ENCODE measurements at regions not wholly inside any gene's neighbourhood (a gene's known extent, or its start where the extent isn't known, plus 50 kb on each side); places are given as distances from the start of the nearest gene placed in this dataset.
A peak's percentile ranks its signal among the peaks of the same experiment; 100 is the strongest.

DNA sequence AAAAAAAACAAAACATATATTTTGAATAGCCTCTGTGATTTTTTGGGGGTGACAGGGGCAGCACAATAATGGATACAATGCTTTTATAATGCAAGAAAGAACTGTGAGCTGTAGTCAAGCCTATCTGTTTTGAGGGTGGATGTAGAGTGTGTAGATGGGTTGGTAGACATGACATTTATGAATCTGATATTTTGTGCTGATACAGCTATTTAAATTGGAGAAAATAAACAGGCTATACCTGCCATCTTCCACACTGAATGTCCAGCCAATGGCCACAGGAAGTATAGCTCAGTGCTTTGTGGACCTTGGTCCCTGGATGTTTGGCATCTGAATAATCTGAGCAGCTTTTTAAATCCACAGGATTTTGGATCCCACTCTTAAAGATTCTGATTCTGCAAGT is 175.0 kb downstream of the NEDD1 start:
- FAIRE-seq (no peak), DNase-seq (ENCODE audit: insufficient read length, low spot score) (no peak)

DNA sequence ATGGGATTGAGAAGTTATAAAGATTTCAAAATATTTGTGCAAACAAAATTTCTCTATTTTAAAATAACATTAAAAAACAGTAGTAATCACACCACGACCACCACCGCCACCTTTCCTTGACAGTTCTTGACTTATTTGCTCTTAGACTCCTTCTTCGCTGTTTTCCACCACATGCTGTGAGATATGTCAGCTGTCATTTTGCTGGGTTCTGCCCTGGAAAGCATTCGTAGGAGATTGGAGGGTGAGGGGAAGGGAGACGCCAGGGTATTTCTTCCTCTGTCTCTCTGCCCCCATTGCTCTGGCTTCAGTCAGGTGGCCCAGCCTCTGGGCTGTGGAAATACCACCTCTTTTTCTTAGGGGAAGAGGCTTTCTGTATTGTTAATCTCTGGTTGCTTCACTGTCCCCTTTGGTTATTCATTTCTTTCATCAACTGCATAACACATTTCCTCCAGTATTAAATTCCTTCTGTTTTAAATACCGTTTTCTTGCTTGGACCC is 186.2 kb downstream of the NEDD1 start:
- DNase-seq (ENCODE audit: insufficient read length, low spot score) (no peak), FAIRE-seq (no peak)

DNA sequence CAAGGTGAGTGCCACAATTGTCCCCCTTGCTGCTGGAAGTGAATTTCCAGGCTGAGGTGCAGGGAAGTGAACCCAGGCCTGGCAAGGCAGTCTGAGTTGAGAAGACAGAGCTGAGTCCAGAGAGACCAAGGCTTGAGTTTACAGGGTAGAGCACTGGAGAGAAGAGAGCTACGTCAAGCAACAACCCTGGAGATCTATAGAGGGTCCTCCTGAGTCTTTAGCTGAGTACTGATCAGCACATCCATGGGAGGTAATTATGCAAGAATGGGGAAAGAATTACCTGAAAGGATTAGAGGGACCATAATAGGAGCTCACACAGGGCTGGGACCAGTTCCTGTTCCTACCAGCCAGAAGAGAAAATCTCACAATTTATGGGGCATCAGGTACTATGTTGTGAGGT is 190.7 kb downstream of the NEDD1 start:
- no peak for DNase-seq (ENCODE audit: insufficient read length, low spot score)
- no peak for FAIRE-seq

DNA sequence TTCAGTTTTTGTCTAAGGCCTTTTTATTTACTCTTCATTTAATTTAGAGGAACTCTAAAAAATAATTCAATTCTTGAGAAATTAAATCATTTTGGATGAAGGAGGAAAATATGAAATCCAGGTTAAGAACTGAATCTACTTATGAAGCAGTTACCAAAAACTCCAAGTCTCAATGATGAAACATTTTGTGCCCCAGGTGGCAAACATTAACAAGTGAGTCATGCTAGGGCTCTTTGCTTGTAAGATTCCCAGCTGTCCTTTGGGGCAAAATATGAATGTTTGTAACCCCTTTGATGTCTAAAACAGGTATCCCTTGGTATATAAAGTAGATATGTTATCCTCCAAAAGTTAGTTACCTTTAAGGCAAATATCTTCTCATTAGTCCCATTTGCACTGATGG is 202.4 kb downstream of the NEDD1 start:
- FAIRE-seq (no peak), DNase-seq (ENCODE audit: insufficient read length, low spot score) (no peak)

DNA sequence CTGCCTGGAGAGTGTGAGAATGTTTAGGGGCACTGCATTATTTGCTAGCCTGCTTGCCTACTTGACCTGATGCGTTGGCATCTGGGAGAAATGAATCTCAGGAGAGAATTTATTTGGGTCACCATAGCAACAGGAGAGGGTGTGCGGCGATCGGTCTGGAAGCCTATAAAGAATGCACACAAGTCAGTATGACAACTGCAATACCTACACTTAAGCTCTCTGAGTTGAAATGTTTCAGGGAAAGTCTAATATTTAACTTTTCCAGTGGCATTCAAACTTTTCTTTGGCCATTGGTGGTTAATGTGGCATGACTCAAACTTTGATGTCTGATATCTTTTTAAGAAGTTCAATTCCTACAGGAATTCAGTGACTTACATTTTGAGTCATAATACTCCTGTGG is 205.1 kb downstream of the NEDD1 start:
- no peak for FAIRE-seq
- DNase-seq (ENCODE audit: insufficient read length, low spot score) = no peak

DNA sequence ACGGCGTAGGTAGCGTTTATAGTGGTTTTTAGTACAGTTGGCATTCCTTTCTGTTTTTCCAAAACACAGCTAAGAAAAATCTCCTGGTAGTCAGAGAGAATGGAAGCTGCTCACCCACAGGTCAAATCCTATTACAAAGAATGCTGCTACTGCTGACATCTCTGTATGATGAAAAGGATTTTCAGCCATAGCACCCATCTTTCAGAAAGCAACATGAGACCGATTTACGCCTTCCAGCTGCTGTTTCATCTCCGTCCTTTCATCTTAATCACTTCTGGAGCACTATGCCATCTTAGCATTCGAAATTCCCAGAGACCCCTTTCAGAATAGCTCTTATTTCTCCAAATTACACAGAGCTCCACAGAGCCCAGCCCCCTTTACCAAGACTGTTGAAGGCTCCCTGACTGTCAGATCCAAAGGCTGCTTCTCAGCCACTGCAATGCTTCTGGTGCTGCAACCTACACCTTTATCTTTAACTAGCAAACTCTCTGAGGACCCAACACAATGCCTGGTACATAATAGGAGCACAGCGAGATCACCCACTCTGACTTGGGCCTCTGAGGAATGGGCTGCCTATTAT is 211.8 kb downstream of the NEDD1 start:
- FAIRE-seq = no peak
- DNase-seq (ENCODE audit: insufficient read length, low spot score) = no peak

DNA sequence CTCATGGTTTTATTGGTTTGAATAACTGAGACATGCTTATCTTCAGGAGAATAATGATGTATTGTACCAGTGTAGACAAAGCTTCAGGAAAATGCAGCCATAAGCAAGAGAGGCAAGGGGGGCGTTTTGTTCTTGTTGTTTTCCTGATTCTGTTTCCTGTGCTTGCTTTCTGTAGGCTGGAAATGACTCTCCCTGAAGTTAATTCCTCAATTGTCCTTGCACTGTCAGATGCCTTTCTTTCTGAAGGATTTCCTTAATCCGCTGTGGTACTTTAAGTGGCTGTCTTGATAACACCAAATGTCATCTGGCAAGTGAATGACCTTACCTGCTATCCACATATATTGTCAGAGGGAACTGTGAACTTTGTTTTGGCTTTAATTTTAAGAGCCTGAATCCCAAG is 220.0 kb downstream of the NEDD1 start:
- no peak for DNase-seq (ENCODE audit: insufficient read length, low spot score)
- no peak for FAIRE-seq

DNA sequence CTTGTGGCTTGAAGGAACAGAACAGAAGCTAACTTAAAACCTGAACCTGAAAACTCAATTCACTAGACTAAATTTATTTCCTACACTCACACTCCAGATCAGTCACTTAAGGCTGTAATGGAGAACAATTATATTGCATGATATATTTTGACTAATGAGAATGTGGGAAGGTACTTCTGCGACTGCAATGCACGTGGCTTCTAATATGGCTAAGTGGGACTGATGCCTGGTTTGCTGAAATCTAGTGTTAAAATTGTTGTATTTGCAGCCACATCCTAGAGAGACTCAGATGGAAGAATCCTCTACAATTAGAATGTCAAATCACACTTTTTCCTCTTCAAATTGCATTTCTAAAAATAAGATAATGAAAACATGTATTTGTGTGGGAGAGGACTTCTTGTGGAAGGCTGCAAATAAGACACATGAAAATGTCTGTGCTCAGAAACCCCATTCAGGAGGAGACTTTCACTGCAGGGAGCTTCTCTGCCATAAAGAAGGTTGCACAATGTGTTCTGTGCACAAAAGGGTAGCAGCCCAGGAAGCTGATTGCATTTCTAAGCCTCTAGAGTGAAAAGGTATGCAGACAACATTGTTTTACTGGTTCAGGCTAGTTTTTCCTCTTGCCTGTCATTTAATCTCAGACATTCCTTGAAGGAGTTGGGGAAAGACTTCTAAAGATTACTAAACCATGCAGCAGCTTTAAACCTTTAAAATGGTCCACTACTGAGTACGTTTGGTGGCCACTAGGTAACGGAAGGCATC is 224.3 kb downstream of the NEDD1 start:
- DNase-seq (ENCODE audit: insufficient read length, low spot score) = no peak
- no peak for FAIRE-seq

DNA sequence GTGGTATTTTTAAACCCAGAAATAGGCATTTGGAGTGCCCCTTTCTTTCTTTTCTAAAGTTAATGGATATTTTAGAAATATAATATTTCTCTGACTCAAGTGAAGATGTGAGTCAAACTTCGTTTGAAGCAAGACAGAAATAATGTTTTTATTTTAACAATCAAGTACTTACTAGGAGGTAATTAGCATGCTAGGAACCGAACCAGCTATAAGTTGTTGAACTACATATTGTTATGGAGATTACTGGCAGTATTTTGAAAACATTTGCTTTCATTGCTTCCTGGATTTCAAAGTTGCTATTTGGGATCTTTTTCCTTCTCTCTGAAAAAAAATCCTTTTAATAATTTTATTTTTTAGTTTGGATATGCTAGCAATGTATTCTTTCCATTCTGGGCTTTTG is 225.2 kb downstream of the NEDD1 start:
- DNase-seq (ENCODE audit: insufficient read length, low spot score) (no peak), FAIRE-seq (no peak)

DNA sequence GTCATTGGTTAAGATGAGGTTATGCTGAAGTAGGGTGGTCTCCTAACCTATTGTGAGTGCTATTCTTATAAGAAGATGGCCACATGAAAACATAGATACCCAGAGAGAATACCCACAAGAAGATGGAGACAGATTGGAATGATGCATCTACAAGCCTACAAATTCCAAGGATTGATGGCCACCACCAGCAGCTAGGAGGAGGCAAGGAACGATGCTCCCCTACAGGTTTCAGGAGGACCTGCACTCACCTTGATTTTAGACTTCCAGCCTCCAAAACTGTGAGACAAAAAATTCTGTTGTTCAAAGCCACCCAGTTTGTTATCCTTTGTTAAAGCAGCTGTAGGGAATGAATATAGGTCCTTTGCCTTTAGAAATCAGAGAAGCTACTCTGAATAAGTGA is 227.4 kb downstream of the NEDD1 start:
- DNase-seq (ENCODE audit: insufficient read length, low spot score) (no peak), FAIRE-seq (no peak)

DNA sequence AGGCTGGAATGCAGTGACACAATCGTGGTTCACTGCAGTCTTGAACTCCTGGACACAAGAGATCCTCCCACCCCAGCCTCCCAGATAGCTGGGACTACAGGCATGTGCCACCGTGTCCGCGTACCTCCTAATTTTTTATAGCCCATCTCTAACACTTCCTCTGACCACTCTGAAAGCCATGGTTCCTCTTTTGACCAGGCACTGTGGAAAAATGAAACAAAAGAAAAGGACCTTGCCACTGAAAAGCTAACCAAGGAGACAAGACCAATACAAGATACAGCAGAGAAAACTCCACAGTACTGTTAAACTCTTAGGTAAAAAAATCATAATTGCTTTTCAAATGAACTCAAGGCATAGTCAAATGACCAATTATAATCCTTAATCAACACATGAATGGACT is 233.3 kb downstream of the NEDD1 start:
- DNase-seq (ENCODE audit: insufficient read length, low spot score) (no peak), FAIRE-seq (no peak)

DNA sequence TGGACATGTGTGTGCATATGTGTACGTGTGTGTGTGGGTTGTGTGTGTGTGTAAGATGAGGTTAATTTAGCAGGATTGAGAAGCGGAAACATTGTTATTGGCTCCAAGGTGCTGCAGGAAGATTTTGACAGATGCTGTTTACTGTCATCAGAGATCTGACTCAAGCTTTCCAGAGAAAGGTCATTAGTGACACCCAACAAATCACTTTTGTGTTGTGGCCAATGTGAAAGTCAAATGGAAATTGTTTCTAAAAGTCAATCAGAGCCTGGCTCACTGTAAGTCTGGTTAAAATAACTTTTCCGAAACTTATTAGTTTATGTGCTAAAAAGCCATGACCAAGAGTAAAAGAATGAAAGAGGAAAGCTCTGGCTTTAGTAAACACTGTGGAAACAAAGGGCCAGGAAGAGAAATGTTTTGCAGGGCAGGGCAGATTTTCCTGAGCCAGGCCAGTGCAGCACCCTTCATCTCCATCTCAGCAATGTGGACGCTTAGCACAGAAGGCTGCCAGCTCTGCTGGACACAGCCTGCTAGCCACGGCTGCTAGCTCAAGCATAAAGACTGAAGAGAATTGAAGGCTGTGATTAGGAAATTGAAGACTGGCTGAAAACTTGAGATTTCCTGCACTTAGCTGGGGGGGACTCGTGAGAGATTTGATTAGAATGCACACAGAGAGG is 235.8 kb downstream of the NEDD1 start:
- DNase-seq (ENCODE audit: insufficient read length, low spot score) (no peak), FAIRE-seq (no peak)

DNA sequence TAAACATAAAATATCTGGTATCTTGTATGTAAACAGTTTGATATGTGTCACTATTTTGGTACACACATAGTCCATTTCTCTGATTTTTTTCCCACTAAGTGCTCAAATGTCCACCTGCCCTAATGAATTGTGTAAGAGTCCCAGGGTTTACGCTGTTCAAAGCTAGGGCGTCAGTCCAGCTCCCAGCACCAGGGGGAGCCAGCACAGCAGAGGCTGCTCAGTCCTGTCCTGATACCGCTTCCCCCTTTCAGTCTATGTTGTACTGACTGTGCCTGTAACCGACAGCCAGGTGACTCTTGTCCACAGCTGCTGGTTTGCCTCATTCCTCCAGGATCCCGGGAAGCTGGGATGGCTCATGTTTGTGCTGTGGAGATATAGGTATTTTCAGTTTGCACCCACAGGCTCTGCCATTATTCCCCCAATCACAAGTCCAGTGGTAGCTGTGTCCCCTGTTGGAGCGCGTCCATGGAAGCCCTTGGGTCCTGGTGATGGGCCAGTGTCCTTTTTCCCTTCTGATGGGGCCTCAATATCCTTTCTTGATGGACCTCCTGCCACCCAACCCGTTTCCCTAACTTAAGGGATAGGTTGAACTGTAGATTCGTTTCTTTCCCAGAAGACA is 242.0 kb downstream of the NEDD1 start:
- FAIRE-seq (no peak), DNase-seq (ENCODE audit: insufficient read length, low spot score) (peak; percentile 37)

DNA sequence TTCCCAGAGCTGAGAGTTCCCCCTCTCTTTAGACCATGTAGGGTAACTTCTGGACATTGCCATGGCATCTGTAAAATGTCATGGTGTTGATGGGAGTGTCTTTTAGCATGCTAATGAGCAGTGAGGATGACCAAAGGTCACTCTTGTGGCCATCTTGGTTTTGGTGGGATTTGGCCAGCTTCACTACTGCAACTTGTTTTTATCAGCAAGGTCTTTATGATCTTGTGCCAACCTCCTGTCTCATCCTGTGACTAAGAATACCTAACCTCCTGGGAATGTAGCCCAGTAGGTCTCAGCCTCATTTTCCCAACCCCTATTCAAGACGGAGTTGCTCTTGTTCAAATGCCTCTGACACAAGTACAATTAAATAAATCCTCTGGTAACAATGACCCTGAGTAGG is 244.4 kb downstream of the NEDD1 start:
- no peak for DNase-seq (ENCODE audit: insufficient read length, low spot score)
- no peak for FAIRE-seq

DNA sequence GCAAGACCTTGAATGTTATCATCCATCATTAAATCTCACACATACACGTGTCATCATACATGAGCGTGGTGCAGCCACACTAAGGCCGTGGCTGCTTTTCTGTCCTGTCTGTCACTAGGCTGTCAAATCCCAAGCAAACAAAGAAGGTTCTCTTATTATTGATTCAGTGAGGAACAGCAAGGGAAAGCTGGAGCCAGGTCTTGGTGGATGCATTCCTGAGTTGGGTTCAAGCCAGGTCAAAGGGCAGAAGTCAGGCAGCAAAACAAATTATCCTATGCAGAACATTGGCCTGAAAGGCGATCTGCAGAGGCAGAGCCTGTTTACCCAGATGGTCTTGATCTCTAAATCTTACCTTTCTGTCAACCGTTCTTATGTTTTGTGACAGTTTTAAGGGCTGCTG is 252.3 kb downstream of the NEDD1 start:
- FAIRE-seq = no peak

DNA sequence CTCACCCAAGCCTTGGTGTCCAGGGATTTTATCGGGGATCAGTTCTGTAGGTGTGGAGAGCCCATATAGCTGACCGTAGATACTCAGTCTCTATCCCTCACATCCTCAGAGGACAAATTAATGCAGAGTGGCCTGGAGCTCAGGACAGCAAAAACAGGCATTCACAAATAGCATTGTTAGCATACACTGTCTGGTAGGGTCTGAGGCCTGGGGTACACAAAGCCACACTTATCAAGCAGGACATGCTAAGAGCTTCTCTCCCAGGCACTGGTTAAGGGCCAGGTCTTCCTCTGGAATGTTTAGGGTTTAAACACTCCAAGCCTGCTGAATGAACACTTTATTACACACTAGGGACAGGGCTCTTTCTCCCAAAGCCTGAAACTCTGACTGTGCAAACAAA is 253.2 kb downstream of the NEDD1 start:
- FAIRE-seq = no peak
- DNase-seq (ENCODE audit: insufficient read length, low spot score) = no peak

More for the DNA sequence above, 252.3 kb downstream of the NEDD1 start:
- no peak for DNase-seq (ENCODE audit: insufficient read length, low spot score)

DNA sequence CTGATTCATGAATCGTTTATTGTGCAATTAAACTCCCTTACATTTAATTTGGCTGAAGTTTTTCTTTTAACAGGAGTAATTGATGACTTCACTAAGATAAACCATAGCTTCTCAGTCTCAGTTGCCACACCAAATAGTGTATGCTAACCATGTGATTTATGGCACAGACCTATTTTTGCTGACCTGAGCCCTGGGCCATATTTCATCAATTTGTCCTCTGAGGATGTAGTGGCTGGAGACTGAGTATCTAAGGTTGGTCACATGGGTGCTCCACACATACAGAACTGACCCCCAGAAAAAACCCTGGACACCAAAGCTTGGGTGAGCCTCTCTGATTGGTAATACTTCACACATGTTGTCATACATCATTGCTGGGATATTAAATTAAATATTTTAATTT is 255.1 kb downstream of the NEDD1 start:
- FAIRE-seq (no peak), DNase-seq (ENCODE audit: insufficient read length, low spot score) (no peak)

DNA sequence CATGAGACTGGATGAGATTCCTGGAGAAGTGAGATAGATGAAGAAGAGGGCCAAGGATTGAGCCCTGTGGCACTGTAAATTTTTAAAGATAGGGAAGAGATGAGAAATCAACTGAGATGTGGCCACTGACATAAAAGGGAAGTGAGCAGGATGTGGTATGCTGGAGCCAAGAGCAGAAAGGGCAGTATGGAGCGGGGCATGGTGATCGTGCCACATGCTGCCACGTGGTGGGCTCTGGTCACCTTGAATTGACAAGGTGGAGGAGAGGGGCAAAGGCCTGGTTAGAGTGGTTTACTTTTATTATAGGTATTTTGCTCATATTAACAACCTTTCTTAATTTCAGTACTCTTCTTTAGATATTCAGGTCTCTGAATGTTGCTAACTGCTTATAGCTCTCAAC is 257.9 kb downstream of the NEDD1 start:
- DNase-seq (ENCODE audit: insufficient read length, low spot score) = no peak

DNA sequence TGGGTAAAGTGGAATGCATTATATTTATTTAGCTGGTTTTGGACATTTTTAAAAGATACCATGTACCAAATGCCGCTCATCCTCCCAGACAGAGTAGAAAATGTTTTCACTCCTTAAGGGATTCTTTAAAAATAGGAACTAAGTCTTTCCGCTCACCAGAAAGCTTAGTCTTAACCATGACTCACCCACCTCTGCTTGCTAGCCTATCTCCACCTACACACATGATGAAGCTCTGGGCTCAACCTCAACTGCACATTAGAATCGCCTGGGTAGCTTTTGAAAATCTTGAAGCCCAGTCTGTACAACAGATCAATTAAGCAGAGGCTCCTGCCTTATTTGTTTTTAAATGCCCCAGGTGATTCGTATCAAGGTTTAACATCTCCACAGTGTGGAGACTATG is 260.5 kb downstream of the NEDD1 start:
- FAIRE-seq = no peak
- DNase-seq (ENCODE audit: insufficient read length, low spot score) = no peak

More for the DNA sequence above, 257.9 kb downstream of the NEDD1 start:
- no peak for FAIRE-seq

DNA sequence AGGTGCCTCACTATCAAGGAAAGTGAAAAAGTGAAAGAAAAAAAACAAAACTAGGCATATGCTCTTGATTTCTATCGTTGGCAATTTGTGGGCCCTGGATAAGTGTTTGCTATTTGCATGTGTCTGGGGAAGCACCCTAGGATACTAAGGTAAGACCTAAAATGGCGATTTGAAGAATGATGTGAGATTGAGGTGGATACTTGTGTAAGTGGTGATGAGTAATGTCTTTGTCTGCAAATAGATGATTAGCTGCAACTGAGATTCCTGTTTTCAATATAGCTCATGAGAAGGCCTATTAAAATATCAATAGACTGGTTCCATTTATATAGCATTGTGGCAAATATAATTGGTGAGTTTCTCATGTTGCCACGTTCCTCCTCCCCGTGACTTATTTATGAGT is 261.7 kb downstream of the NEDD1 start:
- DNase-seq (ENCODE audit: insufficient read length, low spot score) = no peak
- no peak for FAIRE-seq

DNA sequence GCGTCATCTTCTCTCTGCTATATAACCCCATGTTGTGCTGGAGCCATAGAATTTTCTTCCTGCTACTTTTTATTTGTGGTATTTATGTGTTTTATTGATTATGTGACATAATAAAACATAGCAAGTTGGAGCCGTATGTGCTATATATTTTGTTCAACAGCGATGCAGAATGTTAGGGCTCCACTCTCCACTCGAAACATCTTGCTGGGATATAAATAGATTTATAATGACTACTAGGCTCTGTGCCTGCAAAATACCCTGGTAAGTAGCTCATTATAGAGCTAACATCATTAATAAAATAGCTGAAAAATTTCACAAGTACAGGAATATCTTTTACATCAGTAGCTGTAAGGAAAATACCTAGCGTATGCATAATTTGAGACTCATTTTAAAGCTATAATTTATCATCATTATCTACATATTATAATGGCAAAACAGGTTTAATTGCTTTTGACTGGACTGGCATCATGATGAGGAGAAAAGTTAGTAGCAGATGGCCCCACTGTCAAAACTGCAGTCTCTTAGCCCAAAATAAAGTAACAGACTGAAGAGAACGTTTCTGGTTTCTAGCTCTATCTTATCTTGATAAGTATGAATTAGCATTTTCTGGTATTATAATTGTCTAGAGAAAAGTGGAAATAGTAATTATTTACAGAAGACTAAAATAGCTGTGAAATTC is 263.0 kb downstream of the NEDD1 start:
- FAIRE-seq = no peak

More for the DNA sequence above, 263.0 kb downstream of the NEDD1 start:
- DNase-seq (ENCODE audit: insufficient read length, low spot score) = no peak
